ENCODE measurements at regions not wholly inside any gene's neighbourhood (a gene's known extent, or its start where the extent isn't known, plus 50 kb on each side); places are given as distances from the start of the nearest gene placed in this dataset.
"Not testable (repeated sequence)": the region's sequence is repeated elsewhere in the genome, so short reads cannot be mapped to it uniquely, and the experiment has no call there.

GRCh38 chr2:184030989-184031388 lies 567.3 kb upstream of the ZNF804A start:
- no peak for DNase-seq (ENCODE audit: low spot score)
- intact Hi-C loops (cut with DNase I): no loop called here

GRCh38 chr2:184031402-184032147 lies 566.8 kb upstream of the ZNF804A start:
- no peak for DNase-seq (ENCODE audit: low spot score)
- intact Hi-C loops (cut with DNase I): no loop called here

- DNase-seq (ENCODE audit: low spot score): no peak
- intact Hi-C loops (cut with DNase I): no loop called here
These were observed 565.3 kb upstream of the ZNF804A start for GRCh38 chr2:184032983-184033382.

GRCh38 chr2:184037273-184037672 lies 561.1 kb upstream of the ZNF804A start:
- intact Hi-C loops (cut with DNase I): no loop called here
- no peak for DNase-seq (ENCODE audit: low spot score)

GRCh38 chr2:184039493-184039892 lies 558.8 kb upstream of the ZNF804A start:
- intact Hi-C loops (cut with DNase I): no loop called here
- DNase-seq (ENCODE audit: low spot score): no peak

GRCh38 chr2:184040230-184040629 lies 558.1 kb upstream of the ZNF804A start:
- no peak for DNase-seq (ENCODE audit: low spot score)
- intact Hi-C loops (cut with DNase I): no loop called here

GRCh38 chr2:184041077-184041476 lies 557.3 kb upstream of the ZNF804A start:
- intact Hi-C loops (cut with DNase I): no loop called here
- DNase-seq (ENCODE audit: low spot score): no peak

- intact Hi-C loops (cut with DNase I): no loop called here
- DNase-seq (ENCODE audit: low spot score): no peak
These were observed 556.6 kb upstream of the ZNF804A start for GRCh38 chr2:184041777-184042176.

GRCh38 chr2:184047536-184047935 lies 550.8 kb upstream of the ZNF804A start:
- intact Hi-C loops (cut with DNase I): no loop called here
- DNase-seq (ENCODE audit: low spot score): no peak

- DNase-seq (ENCODE audit: low spot score): no peak
- intact Hi-C loops (cut with DNase I): no loop called here
These were observed 548.8 kb upstream of the ZNF804A start for GRCh38 chr2:184049566-184049965.

GRCh38 chr2:184053326-184053725 lies 545.0 kb upstream of the ZNF804A start:
- intact Hi-C loops (cut with DNase I): no loop called here
- DNase-seq (ENCODE audit: low spot score): no peak

- DNase-seq (ENCODE audit: low spot score); intact Hi-C loops (cut with DNase I): not testable (repeated sequence)
These were observed 543.9 kb upstream of the ZNF804A start for GRCh38 chr2:184054419-184054818.

- intact Hi-C loops (cut with DNase I): no loop called here
- DNase-seq (ENCODE audit: low spot score): no peak
These were observed 540.4 kb upstream of the ZNF804A start for GRCh38 chr2:184057910-184058309.

GRCh38 chr2:184060268-184060667 lies 538.1 kb upstream of the ZNF804A start:
- intact Hi-C loops (cut with DNase I); DNase-seq (ENCODE audit: low spot score): not testable (repeated sequence)

- intact Hi-C loops (cut with DNase I): no loop called here
These were observed 530.8 kb upstream of the ZNF804A start for GRCh38 chr2:184067502-184067901.

GRCh38 chr2:184072470-184072869 lies 525.9 kb upstream of the ZNF804A start:
- intact Hi-C loops (cut with DNase I): no loop called here
- no peak for DNase-seq (ENCODE audit: low spot score)

More at GRCh38 chr2:184067502-184067901, 530.8 kb upstream of the ZNF804A start:
- DNase-seq (ENCODE audit: low spot score): no peak

- intact Hi-C loops (cut with DNase I): no loop called here
- DNase-seq (ENCODE audit: low spot score): no peak
These were observed 519.8 kb upstream of the ZNF804A start for GRCh38 chr2:184078496-184078895.

- intact Hi-C loops (cut with DNase I): no loop called here
- DNase-seq (ENCODE audit: low spot score): no peak
These were observed 506.9 kb upstream of the ZNF804A start for GRCh38 chr2:184091456-184091855.

- intact Hi-C loops (cut with DNase I): no loop called here
These were observed 484.5 kb upstream of the ZNF804A start for GRCh38 chr2:184113696-184114403.

GRCh38 chr2:184114439-184114838 lies 483.9 kb upstream of the ZNF804A start:
- no peak for DNase-seq (ENCODE audit: low spot score)
- intact Hi-C loops (cut with DNase I): no loop called here

More at GRCh38 chr2:184113696-184114403, 484.5 kb upstream of the ZNF804A start:
- DNase-seq (ENCODE audit: low spot score): no peak

Data from cardiac septum (tissue), 1 donor.